ENCODE measurements at regions not wholly inside any gene's neighbourhood (a gene's known extent, or its start where the extent isn't known, plus 50 kb on each side); places are given as distances from the start of the nearest gene placed in this dataset.

GRCh38 chr13:105462098-105462497, 1073.4 kb downstream of the EFNB2 start:
- H3K27ac ChIP-seq, result no peak overlapping the region
- H3K27me3 ChIP-seq (replicated peaks), result no peaks in the 10 kb centered on the region
- in situ Hi-C loops (cut with HindIII; ENCODE audit: low pct_ligation_motif_present, low sequenced_read_pairs), result no loop called here
- no peak for TF ChIP-seq CTCF (IDR thresholded peaks at IDR 0.05; ENCODE audit: low read depth, low read length, missing control alignments)
- DNase-seq, result no peak
- no peak overlapping the region for H3K4me3 ChIP-seq (ENCODE audit: low read depth, low read length)
- no peaks in the 10 kb centered on the region for H3K36me3 ChIP-seq (replicated peaks)

GRCh38 chr13:105452895-105453294, 1082.6 kb downstream of the EFNB2 start:
- no peak for TF ChIP-seq CTCF (IDR thresholded peaks at IDR 0.05; ENCODE audit: low read depth, low read length, missing control alignments)

GRCh38 chr13:105450784-105451183, 1084.7 kb downstream of the EFNB2 start:
- TF ChIP-seq CTCF (IDR thresholded peaks at IDR 0.05; ENCODE audit: low read depth, low read length, missing control alignments), result no peak
- Histone ChIP-seq H3K27me3 (replicated peaks) (no peaks in the 10 kb centered on the region), H3K4me3 (ENCODE audit: low read depth, low read length) (no peak overlapping the region), H3K36me3 (replicated peaks) (no peaks in the 10 kb centered on the region), H3K27ac (no peak overlapping the region)
- in situ Hi-C loops (cut with HindIII; ENCODE audit: low pct_ligation_motif_present, low sequenced_read_pairs), result no loop called here
- DNase-seq, result no peak

More at GRCh38 chr13:105452895-105453294, 1082.6 kb downstream of the EFNB2 start:
- DNase-seq, result no peak
- Histone ChIP-seq H3K4me3 (ENCODE audit: low read depth, low read length) (no peak overlapping the region), H3K27ac (no peak overlapping the region), H3K27me3 (replicated peaks) (no peaks in the 10 kb centered on the region), H3K36me3 (replicated peaks) (no peaks in the 10 kb centered on the region)
- in situ Hi-C loops (cut with HindIII; ENCODE audit: low pct_ligation_motif_present, low sequenced_read_pairs), result no loop called here

GRCh38 chr13:105448811-105449210, 1086.7 kb downstream of the EFNB2 start:
- DNase-seq, result no peak
- Histone ChIP-seq H3K27me3 (replicated peaks) (no peaks in the 10 kb centered on the region), H3K27ac (no peak overlapping the region), H3K36me3 (replicated peaks) (no peaks in the 10 kb centered on the region), H3K4me3 (ENCODE audit: low read depth, low read length) (no peak overlapping the region)
- in situ Hi-C loops (cut with HindIII; ENCODE audit: low pct_ligation_motif_present, low sequenced_read_pairs), result no loop called here
- no peak for TF ChIP-seq CTCF (IDR thresholded peaks at IDR 0.05; ENCODE audit: low read depth, low read length, missing control alignments)

- in situ Hi-C loops (cut with HindIII; ENCODE audit: low pct_ligation_motif_present, low sequenced_read_pairs), result no loop called here
- Histone ChIP-seq H3K27ac (no peak overlapping the region), H3K4me3 (ENCODE audit: low read depth, low read length) (no peak overlapping the region), H3K36me3 (replicated peaks) (no peaks in the 10 kb centered on the region), H3K27me3 (replicated peaks) (no peaks in the 10 kb centered on the region)
- DNase-seq, result peak; percentile 29
- TF ChIP-seq CTCF (IDR thresholded peaks at IDR 0.05; ENCODE audit: low read depth, low read length, missing control alignments), result no peak
Measured at GRCh38 chr13:105446197-105446596, 1089.3 kb downstream of the EFNB2 start.

- in situ Hi-C loops (cut with HindIII; ENCODE audit: low pct_ligation_motif_present, low sequenced_read_pairs), result no loop called here
- TF ChIP-seq CTCF (IDR thresholded peaks at IDR 0.05; ENCODE audit: low read depth, low read length, missing control alignments), result no peak
- H3K27ac ChIP-seq, result no peak overlapping the region
- H3K4me3 ChIP-seq (ENCODE audit: low read depth, low read length), result no peak overlapping the region
- H3K27me3 ChIP-seq (replicated peaks), result no peaks in the 10 kb centered on the region
- no peaks in the 10 kb centered on the region for H3K36me3 ChIP-seq (replicated peaks)
- DNase-seq, result no peak
Measured at GRCh38 chr13:105445796-105446195, 1089.7 kb downstream of the EFNB2 start.

Data from brain microvascular endothelial cell (primary cell).